Mucosa of rectum (tissue), 2 donors: ENCODE measurements at regions not wholly inside any gene's neighbourhood (a gene's known extent, or its start where the extent isn't known, plus 50 kb on each side); places are given as distances from the start of the nearest gene placed in this dataset.
A peak's percentile ranks its signal among the peaks of the same experiment; 100 is the strongest.

Experiments
- H3K27ac ChIP-seq, 2 donors: one replicate each; pipeline ENCODE4 v1.7.0; 2013; ENCODE audit warnings: inconsistent platforms in 2 of 2, low read depth in 2 of 2, low read length in 2 of 2
- H3K27me3 ChIP-seq, 2 donors: one replicate each; pipeline ENCODE4 v1.7.0; 2013; ENCODE audit warnings: low read length in 2 of 2; ENCODE audit not compliant: control insufficient read depth in 2 of 2, insufficient read depth in 2 of 2
- H3K36me3 ChIP-seq, 2 donors: one replicate each; pipeline ENCODE4 v1.7.0; 2013; ENCODE audit warnings: low read length in 2 of 2; ENCODE audit not compliant: control insufficient read depth in 2 of 2, insufficient read depth in 2 of 2
- H3K4me1 ChIP-seq, 2 donors: one replicate each; pipeline ENCODE4 v1.7.0; 2013; ENCODE audit warnings: low read length in 2 of 2, mild to moderate bottlenecking in 1 of 2; ENCODE audit not compliant: control insufficient read depth in 2 of 2, insufficient read depth in 2 of 2
- H3K4me3 ChIP-seq, 2 donors: one replicate each; pipeline ENCODE4 v1.7.0; 2013; ENCODE audit warnings: low read length in 2 of 2
- H3K9ac ChIP-seq, 2 donors: one replicate each; pipeline ENCODE4 v1.7.0; 2013; ENCODE audit warnings: low read length in 2 of 2, low read depth in 1 of 2, mild to moderate bottlenecking in 1 of 2
- H3K9me3 ChIP-seq, 2 donors: one replicate each; pipeline ENCODE4 v1.7.0; 2013; ENCODE audit warnings: low read length in 2 of 2; ENCODE audit not compliant: control insufficient read depth in 2 of 2
- donor health status: healthy.
- donor health status: Normal muscosa, but diverticular disease.

DNA sequence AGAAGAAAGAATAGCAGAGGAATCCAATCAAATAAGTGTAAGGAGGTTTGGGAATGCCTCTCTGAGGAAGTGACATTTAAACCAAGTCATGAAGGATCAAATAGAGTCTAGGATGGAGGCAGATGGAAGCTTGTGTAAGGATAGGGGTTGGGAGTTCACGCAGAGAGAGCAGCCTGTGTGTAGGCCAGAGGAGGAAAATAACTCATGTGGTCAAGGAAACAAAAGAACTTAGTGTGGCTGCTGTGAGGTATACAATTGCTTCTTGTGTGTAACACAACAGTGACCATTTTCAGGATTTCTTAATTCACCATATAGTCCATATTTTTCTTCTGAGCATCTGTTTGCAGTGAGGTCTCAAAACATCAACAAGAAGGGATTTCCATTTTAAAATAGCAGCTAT, 77.6 kb upstream of the PACRGL start:
- no peaks in the 10 kb centered on the region for H3K27me3 ChIP-seq
- no peak overlapping the region for H3K4me3 ChIP-seq
- H3K9me3 ChIP-seq = no peaks in the 10 kb centered on the region
- H3K4me1 ChIP-seq = peaks cover 6 to 11% of the 10 kb centered on the region in 2 donors
- H3K36me3 ChIP-seq = no peaks in the 10 kb centered on the region
- H3K9ac ChIP-seq = no peak overlapping the region
- no peak overlapping the region for H3K27ac ChIP-seq

DNA sequence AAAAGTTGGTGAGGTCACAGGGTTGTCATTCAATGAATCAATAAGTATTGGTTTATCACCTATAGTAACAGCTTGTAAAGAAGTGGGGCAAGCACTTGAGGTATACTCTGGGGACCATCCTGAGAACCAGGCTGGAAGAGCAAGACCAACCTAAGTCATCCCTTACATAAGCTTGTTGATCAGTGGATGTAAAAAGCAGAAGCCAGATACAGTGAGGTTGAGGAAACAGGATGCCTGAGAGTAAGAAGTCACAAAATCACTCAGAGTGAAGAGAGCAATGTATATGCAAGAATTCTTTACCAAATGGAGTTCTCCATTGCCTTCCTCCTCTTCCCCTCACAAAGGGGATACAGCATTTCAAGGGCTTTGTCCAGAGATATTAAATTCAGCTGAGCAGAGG, 76.3 kb upstream of the PACRGL start:
- Histone ChIP-seq H3K9me3 (no peaks in the 10 kb centered on the region), H3K27me3 (no peaks in the 10 kb centered on the region), H3K4me3 (no peak overlapping the region), H3K9ac (no peak overlapping the region), H3K36me3 (no peaks in the 10 kb centered on the region), H3K4me1 (peaks cover 3% of the 10 kb centered on the region in 2 donors), H3K27ac (no peak overlapping the region)

GRCh38 chr4:20624793-20625374, 75.4 kb upstream of the PACRGL start:
- Histone ChIP-seq H3K9ac (no peak overlapping the region), H3K9me3 (no peaks in the 10 kb centered on the region), H3K27ac (peak overlapping the region; percentile 38 to 52), H3K4me1 (peaks cover 3 to 5% of the 10 kb centered on the region in 2 donors), H3K27me3 (no peaks in the 10 kb centered on the region), H3K4me3 (peak overlapping the region in 1 of 2 donors; percentile 49), H3K36me3 (no peaks in the 10 kb centered on the region)

DNA sequence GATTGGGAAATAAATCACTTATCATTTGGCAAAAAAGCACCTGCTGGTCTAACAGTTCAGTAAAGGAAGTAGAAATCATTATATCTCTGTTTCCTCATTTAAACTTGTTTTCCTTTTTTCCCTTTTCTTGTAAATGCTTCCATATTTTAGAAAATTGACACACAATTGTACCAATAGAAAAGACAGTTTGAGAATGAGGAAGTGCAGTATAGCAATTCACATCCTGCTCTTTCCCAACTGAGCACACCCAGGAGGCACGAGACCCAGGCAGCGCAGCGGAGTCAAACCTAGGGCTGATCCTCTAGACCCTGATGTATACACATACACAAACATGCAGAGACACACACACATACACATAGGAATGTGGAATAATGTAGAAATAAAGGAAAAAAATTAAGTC, 74.8 kb upstream of the PACRGL start:
- peaks cover 3 to 5% of the 10 kb centered on the region in 2 donors for H3K4me1 ChIP-seq

GRCh38 chr4:20626326-20627005, 73.8 kb upstream of the PACRGL start:
- H3K9me3 ChIP-seq = no peaks in the 10 kb centered on the region
- peaks cover 3 to 5% of the 10 kb centered on the region in 2 donors for H3K4me1 ChIP-seq
- H3K27me3 ChIP-seq = no peaks in the 10 kb centered on the region
- no peaks in the 10 kb centered on the region for H3K36me3 ChIP-seq
- H3K4me3 ChIP-seq = no peak overlapping the region
- H3K9ac ChIP-seq = no peak overlapping the region
- H3K27ac ChIP-seq = peak overlapping the region in 1 of 2 donors; percentile 38

More for the DNA sequence above, 74.8 kb upstream of the PACRGL start:
- Histone ChIP-seq H3K9ac (no peak overlapping the region), H3K9me3 (no peaks in the 10 kb centered on the region), H3K27ac (peak overlapping the region; percentile 38 to 52), H3K36me3 (no peaks in the 10 kb centered on the region), H3K27me3 (no peaks in the 10 kb centered on the region), H3K4me3 (peak overlapping the region in 1 of 2 donors; percentile 49)

DNA sequence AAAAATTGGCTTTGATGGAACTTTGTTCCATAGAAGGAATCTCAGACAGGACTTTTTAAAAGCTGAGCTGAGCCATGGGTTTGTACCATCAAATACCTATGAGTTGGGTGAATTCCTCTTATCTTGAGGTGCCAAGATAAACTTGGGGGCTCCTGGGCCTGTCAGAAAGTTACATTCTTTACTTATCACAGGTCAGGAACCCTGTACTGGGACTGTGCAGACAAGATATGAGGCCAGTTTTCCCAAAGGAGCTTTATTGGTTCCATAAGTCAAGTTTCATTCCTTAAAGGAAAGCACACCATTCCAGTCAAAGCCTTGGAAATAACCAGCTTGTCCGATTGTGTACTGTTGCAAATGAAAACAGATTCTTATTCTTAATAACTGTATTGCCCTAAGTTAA, 72.4 kb upstream of the PACRGL start:
- H3K36me3 ChIP-seq = no peaks in the 10 kb centered on the region
- H3K27me3 ChIP-seq = no peaks in the 10 kb centered on the region
- H3K9me3 ChIP-seq = no peaks in the 10 kb centered on the region
- no peak overlapping the region for H3K27ac ChIP-seq
- peaks cover 3 to 5% of the 10 kb centered on the region in 2 donors for H3K4me1 ChIP-seq
- H3K9ac ChIP-seq = no peak overlapping the region
- H3K4me3 ChIP-seq = no peak overlapping the region

DNA sequence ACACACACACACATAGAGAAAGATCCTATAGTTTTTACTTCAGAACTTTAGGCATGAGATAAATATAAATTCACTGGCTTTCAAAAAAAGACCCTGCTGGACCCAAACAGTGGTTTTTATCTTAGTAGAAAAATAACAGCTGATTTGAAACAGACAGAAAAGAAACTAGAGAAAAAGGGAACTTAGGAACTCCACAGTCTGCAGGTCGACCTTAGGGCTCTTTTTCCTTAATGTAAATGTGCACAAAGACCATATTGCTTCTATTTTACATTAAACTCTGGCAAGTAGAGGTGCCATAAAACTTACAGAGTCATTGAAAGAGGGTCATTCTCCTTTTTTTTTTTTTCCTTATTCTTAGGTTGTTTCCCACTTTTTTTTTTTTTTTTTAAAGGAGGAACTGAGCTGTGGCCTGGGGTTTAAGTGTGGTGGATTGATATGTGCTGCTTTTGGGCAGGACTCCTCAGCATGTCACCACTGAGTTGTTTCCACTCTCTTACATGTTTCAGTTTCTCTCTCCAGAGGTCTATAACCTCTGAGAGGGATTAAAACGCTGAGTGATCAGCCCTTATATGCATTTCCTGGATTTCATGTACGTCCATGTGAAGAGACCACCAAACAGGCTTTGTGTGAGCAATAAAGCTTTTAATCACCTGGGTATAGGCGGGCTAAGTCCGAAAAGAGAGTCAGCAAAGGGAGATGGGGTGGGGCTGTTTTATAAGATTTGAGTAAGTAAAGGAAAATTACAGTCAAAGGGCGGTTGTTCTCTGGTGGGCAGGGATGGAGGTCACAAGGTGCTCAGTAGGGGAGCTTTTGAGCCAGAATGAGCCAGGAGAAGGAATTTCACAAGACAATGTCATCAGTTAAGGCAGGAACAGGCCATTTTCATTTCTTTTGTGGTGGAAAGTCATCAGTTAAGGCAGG, 70.8 kb upstream of the PACRGL start:
- peak overlapping the region; percentile 38 to 55 for H3K27ac ChIP-seq

GRCh38 chr4:20638825-20639224, 61.4 kb upstream of the PACRGL start:
- Histone ChIP-seq H3K4me1 (no peaks in the 10 kb centered on the region), H3K9me3 (no peaks in the 10 kb centered on the region), H3K27me3 (no peaks in the 10 kb centered on the region), H3K9ac (no peak overlapping the region), H3K4me3 (no peak overlapping the region), H3K36me3 (no peaks in the 10 kb centered on the region), H3K27ac (no peak overlapping the region)

More for the DNA sequence above, 70.8 kb upstream of the PACRGL start:
- H3K9ac ChIP-seq = no peak overlapping the region
- peaks cover 3 to 5% of the 10 kb centered on the region in 2 donors for H3K4me1 ChIP-seq
- H3K9me3 ChIP-seq = no peaks in the 10 kb centered on the region
- no peak overlapping the region for H3K4me3 ChIP-seq
- no peaks in the 10 kb centered on the region for H3K27me3 ChIP-seq
- H3K36me3 ChIP-seq = no peaks in the 10 kb centered on the region

DNA sequence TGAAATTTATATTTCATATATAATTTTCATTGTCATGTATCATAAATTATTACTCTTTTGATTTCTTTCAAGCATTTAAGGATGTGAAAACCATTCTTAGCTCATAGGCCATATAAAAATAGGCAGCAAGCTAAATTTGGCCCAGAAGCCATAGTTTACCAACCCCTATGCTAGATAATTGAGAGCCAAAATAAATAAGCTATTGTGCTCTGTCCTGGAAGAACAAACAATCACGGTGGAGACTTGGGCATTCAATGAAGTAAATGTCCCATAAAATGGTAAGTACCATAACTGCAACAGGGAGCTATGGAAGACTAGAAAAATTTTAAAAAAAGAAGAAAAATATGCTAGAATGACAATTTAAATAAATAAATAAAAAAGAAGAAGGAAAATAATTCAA, 60.9 kb upstream of the PACRGL start:
- Histone ChIP-seq H3K4me1 (no peaks in the 10 kb centered on the region), H3K9me3 (no peaks in the 10 kb centered on the region), H3K27me3 (no peaks in the 10 kb centered on the region), H3K9ac (no peak overlapping the region), H3K27ac (no peak overlapping the region), H3K36me3 (no peaks in the 10 kb centered on the region), H3K4me3 (no peak overlapping the region)

DNA sequence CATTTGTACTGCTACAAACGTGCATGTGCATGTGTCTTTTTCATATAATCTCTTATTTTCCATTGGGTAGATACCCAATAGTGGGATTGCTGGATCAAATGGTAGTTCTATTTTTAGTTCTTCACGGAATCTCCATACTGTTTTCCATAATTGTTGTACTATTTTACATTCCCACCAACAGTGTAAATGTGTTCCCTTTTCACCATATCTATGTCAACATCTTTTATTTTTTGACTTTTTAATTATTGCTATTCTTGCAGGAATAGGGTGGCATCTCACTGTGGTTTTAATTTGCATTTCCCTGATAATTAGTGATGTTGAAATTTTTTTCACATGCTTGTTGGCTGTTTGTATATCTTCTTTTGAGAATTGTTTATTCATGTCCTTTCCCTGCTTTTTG, 59.3 kb upstream of the PACRGL start:
- Histone ChIP-seq H3K36me3 (no peaks in the 10 kb centered on the region), H3K9ac (no peak overlapping the region), H3K4me1 (no peaks in the 10 kb centered on the region), H3K4me3 (no peak overlapping the region), H3K27me3 (no peaks in the 10 kb centered on the region), H3K27ac (no peak overlapping the region), H3K9me3 (no peaks in the 10 kb centered on the region)
